Right cardiac atrium (tissue), 5 donors: ENCODE measurements at regions not wholly inside any gene's neighbourhood (a gene's known extent, or its start where the extent isn't known, plus 50 kb on each side); places are given as distances from the start of the nearest gene placed in this dataset.
A peak's percentile ranks its signal among the peaks of the same experiment; 100 is the strongest.
"Not testable (repeated sequence)": the region's sequence is repeated elsewhere in the genome, so short reads cannot be mapped to it uniquely, and the experiment has no call there.

ENCODE experiments used
- ATAC-seq, 2 donors: fragments of 200-7000 bp; cut with Tn5 transposase; one replicate each; pipeline versions ENCODE4 v1.8.0 to v1.9.1; 2020; ENCODE audit warnings: moderate library complexity in 2 of 2, mild to moderate bottlenecking in 1 of 2
- DNase-seq, 3 donors: peaks; one replicate each; pipeline ENCODE4 v3.0.0-alpha.2; 2020
- H3K27ac ChIP-seq: one replicate; pipeline ENCODE4 v1.5.1; 2013; ENCODE audit warnings: mild to moderate bottlenecking, low read length, control low read depth, moderate library complexity
- H3K27me3 ChIP-seq: one replicate; pipeline ENCODE4 v1.6.1; 2013; ENCODE audit not compliant: control insufficient read depth, insufficient read depth
- H3K4me1 ChIP-seq: one replicate; pipeline ENCODE4 v1.6.1; 2013; ENCODE audit warnings: low read length; ENCODE audit not compliant: control insufficient read depth, insufficient read depth
- H3K4me3 ChIP-seq: one replicate; pipeline ENCODE4 v1.5.1; 2013; ENCODE audit warnings: low read length, control low read depth
- H3K9me3 ChIP-seq: one replicate; pipeline ENCODE4 v1.6.1; 2013; ENCODE audit warnings: low read length; ENCODE audit not compliant: control insufficient read depth
- WGBS: extraction: QIAGEN DNeasy Blood & Tissue Kit; methylation state at CpG from one replicate; pipeline ENCODE4 v1.1.7; 2013; 5-methylcytosine and 5-hydroxymethylcytosine counted together
- intact Hi-C, 4 donors: fragments of 100-400 bp; cut with DNase I; formaldehyde crosslinking; loops; one replicate each; pipeline versions ENCODE4 v1.11.0 to v1.14.0; 2022 to 2023
- donor health status: healthy with polysubstance abuse.
- donor health status: DM: no; HTN: yes; CAD: no.
- donor health status: DM: no; HTN: no; CAD: no.
- donor health status: DM: no; HTN: yes; CAD: no; lungs with severe emphysema.
- donor health status: DM: yes; HTN: yes; CAD: no.

GRCh38 chr4:188329521-188329920 is 190.3 kb downstream of the TRIML1 start:
- DNase-seq, result no peak
- no peaks in the 10 kb centered on the region for H3K27me3 ChIP-seq
- no peaks in the 10 kb centered on the region for H3K9me3 ChIP-seq
- ATAC-seq, result no peak
- H3K4me3 ChIP-seq, result no peak overlapping the region
- H3K27ac ChIP-seq, result no peak overlapping the region
- intact Hi-C loops, result no loop called here
- 76% methylated on average over 4 of the region's 4 CpGs for WGBS
- H3K4me1 ChIP-seq, result no peaks in the 10 kb centered on the region

GRCh38 chr4:188332265-188332664 is 193.0 kb downstream of the TRIML1 start:
- Histone ChIP-seq H3K4me1 (no peaks in the 10 kb centered on the region), H3K27me3 (no peaks in the 10 kb centered on the region), H3K27ac (no peak overlapping the region), H3K4me3 (no peak overlapping the region), H3K9me3 (no peaks in the 10 kb centered on the region)
- WGBS, result 72% methylated on average over 2 of the region's 2 CpGs
- intact Hi-C loops, result no loop called here
- ATAC-seq, result no peak
- no peak for DNase-seq

GRCh38 chr4:188336891-188337290 is 197.7 kb downstream of the TRIML1 start:
- DNase-seq, result no peak
- ATAC-seq, result no peak
- H3K9me3 ChIP-seq, result no peaks in the 10 kb centered on the region
- no peak overlapping the region for H3K27ac ChIP-seq
- intact Hi-C loops, result no loop called here
- no peak overlapping the region for H3K4me3 ChIP-seq
- H3K4me1 ChIP-seq, result no peaks in the 10 kb centered on the region
- 96% methylated on average over 23 of the region's 23 CpGs for WGBS
- H3K27me3 ChIP-seq, result no peaks in the 10 kb centered on the region

- ATAC-seq, result no peak
- Histone ChIP-seq H3K27me3 (no peaks in the 10 kb centered on the region), H3K4me3 (no peak overlapping the region), H3K27ac (no peak overlapping the region), H3K4me1 (no peaks in the 10 kb centered on the region), H3K9me3 (no peaks in the 10 kb centered on the region)
- 88% methylated on average over 7 of the region's 7 CpGs for WGBS
- no peak for DNase-seq
- intact Hi-C loops, result no loop called here
Observed at GRCh38 chr4:188341428-188341827, 202.2 kb downstream of the TRIML1 start.

GRCh38 chr4:188346171-188346809 is 207.0 kb downstream of the TRIML1 start:
- ATAC-seq (no peak), DNase-seq (no peak)
- H3K4me3 ChIP-seq, result no peak overlapping the region
- H3K4me1 ChIP-seq, result no peaks in the 10 kb centered on the region
- 68% methylated on average over 9 of the region's 9 CpGs for WGBS
- intact Hi-C loops, result no loop called here
- no peak overlapping the region for H3K27ac ChIP-seq
- no peaks in the 10 kb centered on the region for H3K27me3 ChIP-seq
- H3K9me3 ChIP-seq, result no peaks in the 10 kb centered on the region

GRCh38 chr4:188347339-188347738 is 208.1 kb downstream of the TRIML1 start:
- WGBS, result 71% methylated on average over 4 of the region's 4 CpGs
- DNase-seq, result no peak
- Histone ChIP-seq H3K4me3 (no peak overlapping the region), H3K9me3 (no peaks in the 10 kb centered on the region), H3K27me3 (no peaks in the 10 kb centered on the region), H3K27ac (no peak overlapping the region), H3K4me1 (no peaks in the 10 kb centered on the region)
- intact Hi-C loops, result no loop called here
- ATAC-seq, result no peak

- H3K4me3 ChIP-seq, H3K27me3 ChIP-seq, H3K9me3 ChIP-seq, ATAC-seq, intact Hi-C loops, DNase-seq, H3K27ac ChIP-seq, H3K4me1 ChIP-seq: not testable (repeated sequence)
- WGBS, result 89% methylated on average over 10 of the region's 10 CpGs
Observed at GRCh38 chr4:188349569-188349968, 210.3 kb downstream of the TRIML1 start.

GRCh38 chr4:188363196-188363595 is 224.0 kb downstream of the TRIML1 start:
- no peak for ATAC-seq
- Histone ChIP-seq H3K9me3 (no peaks in the 10 kb centered on the region), H3K27ac (no peak overlapping the region), H3K4me3 (no peak overlapping the region), H3K27me3 (no peaks in the 10 kb centered on the region), H3K4me1 (no peaks in the 10 kb centered on the region)
- intact Hi-C loops, result no loop called here
- no peak for DNase-seq
- 80% methylated on average over 1 of the region's 1 CpG for WGBS

- 80% methylated on average over 3 of the region's 3 CpGs for WGBS
- H3K27ac ChIP-seq, result no peak overlapping the region
- H3K4me1 ChIP-seq, result no peaks in the 10 kb centered on the region
- no peaks in the 10 kb centered on the region for H3K9me3 ChIP-seq
- intact Hi-C loops, result no loop called here
- no peak for ATAC-seq
- no peak overlapping the region for H3K4me3 ChIP-seq
- no peak for DNase-seq
- H3K27me3 ChIP-seq, result no peaks in the 10 kb centered on the region
Observed at GRCh38 chr4:188370777-188371176, 231.5 kb downstream of the TRIML1 start.

GRCh38 chr4:188372058-188372457 is 232.8 kb downstream of the TRIML1 start:
- Histone ChIP-seq H3K4me1 (no peaks in the 10 kb centered on the region), H3K27me3 (no peaks in the 10 kb centered on the region), H3K9me3 (no peaks in the 10 kb centered on the region), H3K4me3 (no peak overlapping the region), H3K27ac (no peak overlapping the region)
- DNase-seq (no peak), ATAC-seq (no peak)
- 81% methylated on average over 1 of the region's 1 CpG for WGBS
- intact Hi-C loops, result no loop called here

GRCh38 chr4:188372829-188373228 is 233.6 kb downstream of the TRIML1 start:
- ATAC-seq (peak in 1 of 2 donors; percentile 25), DNase-seq (no peak)
- H3K9me3 ChIP-seq, result no peaks in the 10 kb centered on the region
- no peaks in the 10 kb centered on the region for H3K4me1 ChIP-seq
- intact Hi-C loops, result no loop called here
- WGBS, result 57% methylated on average over 3 of the region's 3 CpGs
- no peak overlapping the region for H3K4me3 ChIP-seq
- H3K27ac ChIP-seq, result no peak overlapping the region
- no peaks in the 10 kb centered on the region for H3K27me3 ChIP-seq

- intact Hi-C loops, result no loop called here
- Histone ChIP-seq H3K9me3 (no peaks in the 10 kb centered on the region), H3K27ac (no peak overlapping the region), H3K27me3 (no peaks in the 10 kb centered on the region), H3K4me3 (no peak overlapping the region), H3K4me1 (no peaks in the 10 kb centered on the region)
- DNase-seq, result no peak
- ATAC-seq, result no peak
- 90% methylated on average over 5 of the region's 5 CpGs for WGBS
Observed at GRCh38 chr4:188374871-188375270, 235.6 kb downstream of the TRIML1 start.
